Glutamatergic neuron (in vitro differentiated cells): ENCODE measurements at regions not wholly inside any gene's neighbourhood (a gene's known extent, or its start where the extent isn't known, plus 50 kb on each side); places are given as distances from the start of the nearest gene placed in this dataset.

Experiments used
- DNase-seq: peaks from one replicate; pipeline ENCODE4 v3.0.0; 2022
- H3K27ac Mint-ChIP-seq: one replicate; pipeline ENCODE4 v1.8.0; 2020; ENCODE audit warnings: mild to moderate bottlenecking, mixed read lengths, inconsistent platforms; ENCODE audit not compliant: unreplicated experiment
- H3K27me3 Mint-ChIP-seq: one replicate; pipeline ENCODE4 v1.8.0; 2020; ENCODE audit warnings: mild to moderate bottlenecking, moderate library complexity, mixed read lengths, inconsistent platforms; ENCODE audit not compliant: unreplicated experiment
- H3K36me3 Mint-ChIP-seq: one replicate; pipeline ENCODE4 v1.8.0; 2020; ENCODE audit warnings: mild to moderate bottlenecking, mixed read lengths, inconsistent platforms; ENCODE audit not compliant: unreplicated experiment
- H3K4me1 Mint-ChIP-seq: one replicate; pipeline ENCODE4 v1.8.0; 2020; ENCODE audit warnings: mild to moderate bottlenecking, low read depth, mixed read lengths, inconsistent platforms; ENCODE audit not compliant: unreplicated experiment
- H3K4me3 Mint-ChIP-seq: one replicate; pipeline ENCODE4 v1.8.0; 2020; ENCODE audit warnings: mild to moderate bottlenecking, mixed read lengths, inconsistent platforms; ENCODE audit not compliant: unreplicated experiment
- H3K9me3 Mint-ChIP-seq: one replicate; pipeline ENCODE4 v1.8.0; 2020; ENCODE audit warnings: mild to moderate bottlenecking, moderate library complexity, mixed read lengths, inconsistent platforms; ENCODE audit not compliant: unreplicated experiment
- TF ChIP-seq, protein P1 (sequence below): fragments of 200-600 bp; sonication (generic); IDR thresholded peaks from one replicate; pipeline ENCODE4 v1.5.0; 2021; ENCODE audit not compliant: partially characterized antibody, unreplicated experiment

DNA sequence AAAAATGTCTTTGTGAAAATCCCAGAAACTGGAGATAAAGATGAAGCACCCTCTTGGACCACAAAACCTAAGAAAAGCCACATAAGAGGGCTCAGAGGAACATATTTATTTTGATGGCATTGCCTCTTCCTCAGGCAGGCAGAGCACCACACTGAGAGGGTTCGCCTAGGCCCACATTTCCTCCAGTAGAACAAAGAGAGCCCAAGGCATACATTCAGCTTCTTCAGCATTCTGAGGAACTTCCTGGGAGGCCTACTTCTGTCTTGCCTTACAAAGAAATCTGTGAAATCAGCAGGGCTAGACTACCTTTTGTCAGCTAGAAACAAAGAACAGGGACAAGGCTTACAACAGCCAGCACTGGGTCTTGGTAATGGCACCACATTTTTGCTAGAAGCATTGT is 1325.3 kb downstream of the SI start:
- no peaks in the 10 kb centered on the region for H3K27me3 Mint-ChIP-seq
- H3K36me3 Mint-ChIP-seq, result peaks cover 5% of the 10 kb centered on the region
- H3K4me3 Mint-ChIP-seq, result no peak overlapping the region
- TF ChIP-seq, protein P1, sequence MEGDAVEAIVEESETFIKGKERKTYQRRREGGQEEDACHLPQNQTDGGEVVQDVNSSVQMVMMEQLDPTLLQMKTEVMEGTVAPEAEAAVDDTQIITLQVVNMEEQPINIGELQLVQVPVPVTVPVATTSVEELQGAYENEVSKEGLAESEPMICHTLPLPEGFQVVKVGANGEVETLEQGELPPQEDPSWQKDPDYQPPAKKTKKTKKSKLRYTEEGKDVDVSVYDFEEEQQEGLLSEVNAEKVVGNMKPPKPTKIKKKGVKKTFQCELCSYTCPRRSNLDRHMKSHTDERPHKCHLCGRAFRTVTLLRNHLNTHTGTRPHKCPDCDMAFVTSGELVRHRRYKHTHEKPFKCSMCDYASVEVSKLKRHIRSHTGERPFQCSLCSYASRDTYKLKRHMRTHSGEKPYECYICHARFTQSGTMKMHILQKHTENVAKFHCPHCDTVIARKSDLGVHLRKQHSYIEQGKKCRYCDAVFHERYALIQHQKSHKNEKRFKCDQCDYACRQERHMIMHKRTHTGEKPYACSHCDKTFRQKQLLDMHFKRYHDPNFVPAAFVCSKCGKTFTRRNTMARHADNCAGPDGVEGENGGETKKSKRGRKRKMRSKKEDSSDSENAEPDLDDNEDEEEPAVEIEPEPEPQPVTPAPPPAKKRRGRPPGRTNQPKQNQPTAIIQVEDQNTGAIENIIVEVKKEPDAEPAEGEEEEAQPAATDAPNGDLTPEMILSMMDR, result no peak
- H3K9me3 Mint-ChIP-seq, result no peaks in the 10 kb centered on the region
- H3K27ac Mint-ChIP-seq, result no peak overlapping the region
- no peak for DNase-seq
- no peaks in the 10 kb centered on the region for H3K4me1 Mint-ChIP-seq

DNA sequence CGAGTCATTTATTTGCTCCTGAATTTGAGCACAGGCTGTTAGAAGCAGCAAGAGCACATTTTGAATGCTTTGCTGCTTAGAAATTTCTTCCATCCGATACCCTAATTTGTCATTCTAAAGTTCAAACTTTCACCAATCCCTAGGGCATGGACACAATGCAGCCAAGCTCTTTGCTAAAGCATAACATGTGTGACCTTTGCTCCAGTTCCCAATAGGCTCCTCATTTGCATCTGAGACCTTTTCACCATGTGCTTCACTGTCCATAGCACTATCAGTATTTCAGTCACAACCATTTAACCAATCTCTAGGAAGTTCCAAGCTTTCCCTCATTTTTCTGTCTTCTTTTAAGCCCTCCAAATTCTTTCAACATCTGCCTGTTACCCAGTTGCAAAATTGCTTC is 1333.1 kb downstream of the SI start:
- peaks cover 1% of the 10 kb centered on the region for H3K9me3 Mint-ChIP-seq
- H3K27me3 Mint-ChIP-seq, result peaks cover 3% of the 10 kb centered on the region
- peak overlapping the region; percentile 50 for H3K27ac Mint-ChIP-seq
- H3K4me1 Mint-ChIP-seq, result peaks cover 2% of the 10 kb centered on the region
- H3K36me3 Mint-ChIP-seq, result peaks cover 4% of the 10 kb centered on the region
- TF ChIP-seq, protein P1, result no peak
- no peak overlapping the region for H3K4me3 Mint-ChIP-seq
- DNase-seq, result no peak

DNA sequence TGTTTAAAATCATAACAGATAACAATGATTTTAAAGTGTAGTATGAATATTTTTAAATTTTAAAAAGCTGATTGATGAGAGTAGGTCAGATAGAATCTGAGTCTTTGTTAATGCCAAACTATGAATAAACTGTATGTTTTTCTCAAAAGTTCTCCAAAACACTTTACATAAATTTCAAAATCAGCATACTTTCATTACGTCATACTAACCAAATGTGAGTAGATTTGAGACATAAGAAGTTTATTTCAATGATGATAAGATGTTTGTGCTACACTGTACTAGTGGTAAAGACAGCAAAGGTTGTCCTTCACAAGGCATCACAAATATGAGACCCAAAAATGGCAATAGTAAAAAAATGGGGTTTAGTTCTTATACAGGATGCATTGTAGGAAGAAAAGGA is 1342.9 kb downstream of the SI start:
- Mint-ChIP-seq H3K36me3 (peaks cover 5% of the 10 kb centered on the region), H3K27ac (no peak overlapping the region), H3K27me3 (no peaks in the 10 kb centered on the region), H3K4me1 (no peaks in the 10 kb centered on the region), H3K9me3 (no peaks in the 10 kb centered on the region), H3K4me3 (no peak overlapping the region)
- TF ChIP-seq, protein P1, result no peak
- DNase-seq, result no peak

DNA sequence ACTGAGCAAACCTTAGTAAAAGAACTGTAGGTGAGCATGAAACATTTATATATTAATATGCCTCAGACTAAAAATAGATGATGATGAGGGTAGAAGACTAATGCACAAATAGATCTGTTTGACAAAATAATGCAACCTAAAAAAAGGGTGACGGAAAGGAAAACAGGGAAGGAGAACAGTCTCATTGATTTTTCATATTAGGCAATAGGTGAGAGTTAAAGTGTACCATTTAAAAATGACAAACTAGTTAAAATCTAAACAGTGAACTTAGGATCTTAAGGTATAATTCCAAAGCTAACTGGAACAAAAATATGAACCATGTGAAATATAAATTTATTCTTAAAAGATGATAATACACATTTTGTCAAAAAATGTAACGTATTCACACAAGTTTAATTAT is 1347.6 kb downstream of the SI start:
- Mint-ChIP-seq H3K27me3 (no peaks in the 10 kb centered on the region), H3K27ac (no peak overlapping the region), H3K36me3 (no peaks in the 10 kb centered on the region), H3K4me3 (no peak overlapping the region), H3K4me1 (no peaks in the 10 kb centered on the region), H3K9me3 (no peaks in the 10 kb centered on the region)
- DNase-seq, result no peak
- TF ChIP-seq, protein P1, result no peak

DNA sequence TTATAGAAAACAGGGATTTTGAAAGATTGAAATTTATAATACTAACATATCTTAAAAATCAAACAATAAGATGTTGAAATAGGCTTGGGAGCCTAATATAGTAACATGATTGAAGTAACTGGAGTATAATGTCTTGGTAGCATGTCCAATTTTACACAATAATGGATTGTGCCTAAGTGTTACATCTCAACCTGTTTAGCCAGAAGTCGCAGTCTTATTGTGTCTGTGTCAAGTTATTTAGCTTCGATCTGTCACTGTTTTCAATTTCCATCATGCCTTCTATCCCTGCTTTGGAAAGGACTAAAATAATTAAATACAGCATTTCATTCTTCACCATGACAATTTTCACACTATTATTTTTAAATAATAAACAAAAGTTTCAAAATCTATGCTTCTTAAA is 1352.2 kb downstream of the SI start:
- no peak overlapping the region for H3K4me3 Mint-ChIP-seq
- no peaks in the 10 kb centered on the region for H3K27me3 Mint-ChIP-seq
- no peaks in the 10 kb centered on the region for H3K9me3 Mint-ChIP-seq
- TF ChIP-seq, protein P1, result no peak
- H3K27ac Mint-ChIP-seq, result no peak overlapping the region
- peaks cover 2% of the 10 kb centered on the region for H3K36me3 Mint-ChIP-seq
- no peaks in the 10 kb centered on the region for H3K4me1 Mint-ChIP-seq
- DNase-seq, result no peak
